Bronchial epithelial cell (primary cell): ENCODE measurements at regions not wholly inside any gene's neighbourhood (a gene's known extent, or its start where the extent isn't known, plus 50 kb on each side); places are given as distances from the start of the nearest gene placed in this dataset.
"Not testable (repeated sequence)": the region's sequence is repeated elsewhere in the genome, so short reads cannot be mapped to it uniquely, and the experiment has no call there.

Source experiments
- DNase-seq: peaks from one replicate; pipeline ENCODE4 v3.0.0-alpha.2; 2010; ENCODE audit warnings: low read depth
- FAIRE-seq: peaks from 2 replicates; lab custom pipeline; 2011; peaks lifted over from hg19 to GRCh38; lab: Jason Lieb, UNC
- H3K27me3 ChIP-seq: 2 replicates; pipeline ENCODE4 v1.5.1; 2011; ENCODE audit warnings: low read length; ENCODE audit not compliant: control insufficient read depth, insufficient read depth
- H3K36me3 ChIP-seq: 2 replicates; pipeline ENCODE4 v1.5.1; 2011; ENCODE audit warnings: low read length; ENCODE audit not compliant: control insufficient read depth, insufficient read depth
- H3K4me3 ChIP-seq: 2 replicates; pipeline ENCODE4 v1.5.1; 2011; ENCODE audit warnings: mild to moderate bottlenecking, low read depth, low read length, control low read depth
- TF ChIP-seq, protein P1 (sequence below): IDR thresholded peaks from 2 replicates; pipeline ENCODE4 v1.5.1; 2011; ENCODE audit warnings: mild to moderate bottlenecking, moderate library complexity, low read length, control low read depth, inconsistent platforms; ENCODE audit not compliant: insufficient read depth, severe bottlenecking

- Histone ChIP-seq H3K4me3 (no peak overlapping the region), H3K36me3 (no peaks in the 10 kb centered on the region), H3K27me3 (no peaks in the 10 kb centered on the region)
- FAIRE-seq, result no peak
- no peak for DNase-seq
- TF ChIP-seq, protein P1, sequence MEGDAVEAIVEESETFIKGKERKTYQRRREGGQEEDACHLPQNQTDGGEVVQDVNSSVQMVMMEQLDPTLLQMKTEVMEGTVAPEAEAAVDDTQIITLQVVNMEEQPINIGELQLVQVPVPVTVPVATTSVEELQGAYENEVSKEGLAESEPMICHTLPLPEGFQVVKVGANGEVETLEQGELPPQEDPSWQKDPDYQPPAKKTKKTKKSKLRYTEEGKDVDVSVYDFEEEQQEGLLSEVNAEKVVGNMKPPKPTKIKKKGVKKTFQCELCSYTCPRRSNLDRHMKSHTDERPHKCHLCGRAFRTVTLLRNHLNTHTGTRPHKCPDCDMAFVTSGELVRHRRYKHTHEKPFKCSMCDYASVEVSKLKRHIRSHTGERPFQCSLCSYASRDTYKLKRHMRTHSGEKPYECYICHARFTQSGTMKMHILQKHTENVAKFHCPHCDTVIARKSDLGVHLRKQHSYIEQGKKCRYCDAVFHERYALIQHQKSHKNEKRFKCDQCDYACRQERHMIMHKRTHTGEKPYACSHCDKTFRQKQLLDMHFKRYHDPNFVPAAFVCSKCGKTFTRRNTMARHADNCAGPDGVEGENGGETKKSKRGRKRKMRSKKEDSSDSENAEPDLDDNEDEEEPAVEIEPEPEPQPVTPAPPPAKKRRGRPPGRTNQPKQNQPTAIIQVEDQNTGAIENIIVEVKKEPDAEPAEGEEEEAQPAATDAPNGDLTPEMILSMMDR, result no peak
Measured at GRCh38 chr21:31521515-31521914, 138.0 kb upstream of the SOD1 start.

DNA sequence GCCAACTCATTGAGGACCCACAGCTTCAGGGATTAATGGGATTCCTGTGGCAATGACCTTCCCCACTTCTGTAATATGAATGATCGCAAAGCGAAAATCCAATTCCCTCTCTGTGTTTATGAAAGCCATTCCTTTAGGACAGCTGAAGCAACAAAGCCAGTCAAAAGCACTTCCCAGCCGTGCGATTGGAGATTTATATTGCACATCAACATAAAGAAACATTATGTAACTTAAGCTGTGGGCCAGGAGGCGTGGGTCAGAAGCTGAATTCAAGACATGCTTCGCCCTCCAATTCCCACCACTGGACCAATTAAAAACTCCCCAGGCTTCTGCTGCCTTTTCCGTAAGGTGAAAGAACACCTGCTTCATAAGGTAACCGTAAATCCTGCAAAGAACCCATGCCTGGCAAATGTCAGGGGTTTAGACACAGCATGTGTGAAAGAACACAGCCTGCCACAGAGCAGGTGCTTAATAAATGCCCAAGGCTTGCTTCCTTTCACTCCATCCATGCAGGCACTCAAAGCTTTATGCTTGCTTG is 138.9 kb upstream of the SOD1 start:
- TF ChIP-seq, protein P1, result no peak
- Histone ChIP-seq H3K27me3 (no peaks in the 10 kb centered on the region), H3K36me3 (no peaks in the 10 kb centered on the region), H3K4me3 (no peak overlapping the region)
- FAIRE-seq (no peak), DNase-seq (no peak)

DNA sequence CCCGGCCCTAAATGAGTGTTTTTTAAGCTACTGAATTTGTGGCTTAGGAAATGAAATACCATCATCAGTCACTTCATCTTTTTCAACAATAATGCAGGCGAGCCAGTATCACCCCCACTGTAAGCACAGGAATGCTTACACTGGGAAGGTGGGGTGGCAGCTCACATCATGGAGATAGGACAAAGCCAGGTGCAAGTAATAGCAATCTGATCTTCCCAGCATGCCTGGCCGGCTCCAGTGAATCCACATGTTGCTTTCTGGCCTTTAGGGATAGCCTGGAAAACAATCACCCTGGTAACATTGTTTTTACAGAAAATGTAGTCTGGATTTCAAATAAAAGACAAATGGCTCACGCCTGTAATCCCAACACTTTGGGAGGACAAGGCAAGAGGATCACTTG is 140.9 kb upstream of the SOD1 start:
- no peaks in the 10 kb centered on the region for H3K27me3 ChIP-seq
- no peaks in the 10 kb centered on the region for H3K36me3 ChIP-seq
- no peak for DNase-seq
- no peak for FAIRE-seq
- TF ChIP-seq, protein P1, result no peak
- no peak overlapping the region for H3K4me3 ChIP-seq

GRCh38 chr21:31517664-31518414 is 141.7 kb upstream of the SOD1 start:
- no peak for FAIRE-seq

GRCh38 chr21:31515253-31515652 is 144.2 kb upstream of the SOD1 start:
- TF ChIP-seq, protein P1, result no peak
- Histone ChIP-seq H3K36me3 (no peaks in the 10 kb centered on the region), H3K27me3 (no peaks in the 10 kb centered on the region), H3K4me3 (no peak overlapping the region)
- DNase-seq (no peak), FAIRE-seq (no peak)

More at GRCh38 chr21:31517664-31518414, 141.7 kb upstream of the SOD1 start:
- no peak for DNase-seq
- Histone ChIP-seq H3K36me3 (no peaks in the 10 kb centered on the region), H3K27me3 (no peaks in the 10 kb centered on the region), H3K4me3 (no peak overlapping the region)
- TF ChIP-seq, protein P1, result no peak

GRCh38 chr21:31514598-31514997 is 144.9 kb upstream of the SOD1 start:
- TF ChIP-seq, protein P1, result peak; percentile 23
- FAIRE-seq (no peak), DNase-seq (no peak)
- no peaks in the 10 kb centered on the region for H3K27me3 ChIP-seq
- H3K36me3 ChIP-seq, result no peaks in the 10 kb centered on the region
- no peak overlapping the region for H3K4me3 ChIP-seq

- not testable (repeated sequence) for FAIRE-seq, H3K27me3 ChIP-seq, H3K36me3 ChIP-seq, DNase-seq, H3K4me3 ChIP-seq
Measured at GRCh38 chr21:31513541-31513940, 146.0 kb upstream of the SOD1 start.

DNA sequence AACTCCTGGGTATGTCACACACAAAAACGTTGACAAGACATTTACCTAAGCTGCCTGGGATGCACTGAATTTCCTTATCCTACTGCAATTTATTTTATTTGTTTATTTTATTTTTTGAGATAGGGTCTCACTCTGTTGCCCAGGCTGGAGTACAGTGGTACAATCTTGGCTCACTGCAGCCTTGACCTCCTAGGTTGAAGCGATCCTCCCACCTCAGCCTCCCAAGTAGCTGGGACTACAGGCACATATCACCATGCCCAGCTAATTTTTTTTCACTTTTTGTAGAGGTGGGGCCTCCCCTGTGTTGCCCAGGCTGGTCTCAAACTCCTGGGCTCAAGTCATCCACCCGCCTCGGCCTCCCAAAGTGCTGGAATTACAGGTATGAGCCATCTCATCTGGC is 147.5 kb upstream of the SOD1 start:
- DNase-seq, H3K36me3 ChIP-seq, FAIRE-seq: not testable (repeated sequence)

More for the DNA sequence above, 147.5 kb upstream of the SOD1 start:
- not testable (repeated sequence) for H3K27me3 ChIP-seq, H3K4me3 ChIP-seq
